HEK293T (cell line): ENCODE measurements at regions not wholly inside any gene's neighbourhood (a gene's known extent, or its start where the extent isn't known, plus 50 kb on each side); places are given as distances from the start of the nearest gene placed in this dataset.

Experiments
- ARNT ChIP-seq: fragments of 450-650 bp; IDR thresholded peaks from 2 replicates; pipeline ENCODE4 v1.6.1; 2017; ENCODE audit warnings: mild to moderate bottlenecking
- FOXA1 ChIP-seq: fragments of 450-650 bp; IDR thresholded peaks from 2 replicates; pipeline ENCODE4 v1.6.1; 2016; ENCODE audit warnings: mild to moderate bottlenecking
- FOXM1 ChIP-seq: fragments of 450-650 bp; IDR thresholded peaks from 2 replicates; pipeline ENCODE4 v1.6.1; 2017; ENCODE audit warnings: mild to moderate bottlenecking, borderline replicate concordance
- L3MBTL2 ChIP-seq: fragments of 450-650 bp; conservative IDR thresholded peaks from 2 replicates; pipeline ENCODE4 v1.6.1; 2016; ENCODE audit warnings: mild to moderate bottlenecking
- SP1 ChIP-seq: fragments of 450-650 bp; IDR thresholded peaks from 2 replicates; pipeline ENCODE4 v1.6.1; 2017

DNA sequence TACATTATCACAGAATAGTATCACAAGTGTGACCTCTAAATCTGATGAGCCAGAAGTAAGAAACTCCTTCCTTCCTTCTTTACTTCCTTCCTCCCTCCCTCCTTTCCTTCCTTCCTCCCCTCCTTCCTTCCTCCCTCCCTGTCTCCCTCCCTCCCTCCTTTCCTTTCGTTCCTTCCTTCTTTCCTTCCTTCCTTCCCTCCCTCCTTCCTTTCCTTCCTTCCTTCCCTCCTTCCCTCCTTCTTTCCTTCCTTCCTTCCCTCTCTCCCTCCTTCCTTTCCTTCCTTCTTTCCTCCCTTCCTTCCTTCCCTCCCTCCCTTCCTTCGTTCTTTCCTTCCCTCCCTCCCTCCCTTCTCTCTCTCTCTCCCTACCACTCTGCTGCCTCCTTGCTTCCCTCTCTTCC is 359.2 kb downstream of the OSR1 start:
- no peak for TF ChIP-seq L3MBTL2
- TF ChIP-seq FOXA1, result no peak
- TF ChIP-seq FOXM1, result no peak
- TF ChIP-seq ARNT, result no peak
- TF ChIP-seq SP1, result no peak
